ENCODE measurements at regions not wholly inside any gene's neighbourhood (a gene's known extent, or its start where the extent isn't known, plus 50 kb on each side); places are given as distances from the start of the nearest gene placed in this dataset.
A peak's percentile ranks its signal among the peaks of the same experiment; 100 is the strongest.

GRCh38 chr11:106156290-106156937, 79.0 kb downstream of the AASDHPPT start (continued):
- TF ChIP-seq, protein P1, sequence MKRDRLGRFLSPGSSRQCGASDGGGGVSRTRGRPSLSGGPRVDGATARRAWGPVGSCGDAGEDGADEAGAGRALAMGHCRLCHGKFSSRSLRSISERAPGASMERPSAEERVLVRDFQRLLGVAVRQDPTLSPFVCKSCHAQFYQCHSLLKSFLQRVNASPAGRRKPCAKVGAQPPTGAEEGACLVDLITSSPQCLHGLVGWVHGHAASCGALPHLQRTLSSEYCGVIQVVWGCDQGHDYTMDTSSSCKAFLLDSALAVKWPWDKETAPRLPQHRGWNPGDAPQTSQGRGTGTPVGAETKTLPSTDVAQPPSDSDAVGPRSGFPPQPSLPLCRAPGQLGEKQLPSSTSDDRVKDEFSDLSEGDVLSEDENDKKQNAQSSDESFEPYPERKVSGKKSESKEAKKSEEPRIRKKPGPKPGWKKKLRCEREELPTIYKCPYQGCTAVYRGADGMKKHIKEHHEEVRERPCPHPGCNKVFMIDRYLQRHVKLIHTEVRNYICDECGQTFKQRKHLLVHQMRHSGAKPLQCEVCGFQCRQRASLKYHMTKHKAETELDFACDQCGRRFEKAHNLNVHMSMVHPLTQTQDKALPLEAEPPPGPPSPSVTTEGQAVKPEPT (CRISPR knock-in tag; IDR thresholded peaks at IDR 0.05; ENCODE audit: low read depth), result no peak
- TF ChIP-seq SIN3B (IDR thresholded peaks at IDR 0.05; ENCODE audit: low read length), result no peak
- TF ChIP-seq ZNF737 (CRISPR knock-in tag; IDR thresholded peaks at IDR 0.05; ENCODE audit: borderline replicate concordance), result no peak
- TF ChIP-seq ZNF788 (CRISPR knock-in tag; IDR thresholded peaks at IDR 0.05; ENCODE audit: borderline replicate concordance), result no peak
- TF ChIP-seq MAFK (conservative IDR thresholded peaks at IDR 0.05 in 1 of 2, IDR thresholded peaks at IDR 0.05 in 1 of 2; ENCODE audit: low read length in 2 of 2), result peak; percentile 83 to 89
- TF ChIP-seq NFRKB (IDR thresholded peaks at IDR 0.05), result no peak
- TF ChIP-seq, protein P2, sequence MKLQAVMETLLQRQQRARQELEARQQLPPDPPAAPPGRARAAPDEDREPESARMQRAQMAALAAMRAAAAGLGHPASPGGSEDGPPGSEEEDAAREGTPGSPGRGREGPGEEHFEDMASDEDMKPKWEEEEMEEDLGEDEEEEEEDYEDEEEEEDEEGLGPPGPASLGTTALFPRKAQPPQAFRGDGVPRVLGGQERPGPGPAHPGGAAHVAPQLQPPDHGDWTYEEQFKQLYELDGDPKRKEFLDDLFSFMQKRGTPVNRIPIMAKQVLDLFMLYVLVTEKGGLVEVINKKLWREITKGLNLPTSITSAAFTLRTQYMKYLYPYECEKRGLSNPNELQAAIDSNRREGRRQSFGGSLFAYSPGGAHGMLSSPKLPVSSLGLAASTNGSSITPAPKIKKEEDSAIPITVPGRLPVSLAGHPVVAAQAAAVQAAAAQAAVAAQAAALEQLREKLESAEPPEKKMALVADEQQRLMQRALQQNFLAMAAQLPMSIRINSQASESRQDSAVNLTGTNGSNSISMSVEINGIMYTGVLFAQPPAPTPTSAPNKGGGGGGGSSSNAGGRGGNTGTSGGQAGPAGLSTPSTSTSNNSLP (IDR thresholded peaks at IDR 0.05; ENCODE audit: low read depth, low read length), result no peak
- no peak for TF ChIP-seq CREB1 (IDR thresholded peaks at IDR 0.05)
- peak; percentile 26; the same call in 1 of the 2 replicates for TF ChIP-seq CREB1 (CRISPR knock-in tag; IDR thresholded peaks at IDR 0.05)

DNA sequence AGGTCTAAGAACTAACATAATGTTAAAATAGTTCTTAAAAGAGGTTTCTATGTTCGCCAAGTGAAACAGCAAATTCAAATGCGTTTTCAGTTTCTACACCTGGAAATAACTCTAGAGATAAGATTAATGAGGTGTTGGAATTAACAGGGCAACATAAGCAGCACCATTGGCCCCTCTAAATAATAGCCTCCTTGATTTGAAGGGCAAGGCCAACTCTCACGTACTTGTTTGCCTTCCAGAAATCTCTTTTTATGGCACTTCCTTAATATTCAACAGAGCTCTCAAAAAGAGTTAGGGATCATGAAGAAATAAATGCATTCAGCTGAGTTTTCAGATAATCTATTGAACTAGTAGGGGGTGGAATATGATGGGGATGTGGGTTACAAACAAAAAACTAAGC, 80.9 kb downstream of the AASDHPPT start:
- no peak for DNase-seq (ENCODE audit: low spot score)
- Histone ChIP-seq H3K27ac (ENCODE audit: extremely low read length, insufficient read depth, low read length) (no peak overlapping the region), H3K9ac (ENCODE audit: insufficient read depth, low read depth, low read length) (no peak overlapping the region), H2AFZ (ENCODE audit: low read length) (no peak overlapping the region), H3K79me2 (ENCODE audit: insufficient read depth, low read length) (no peaks in the 10 kb centered on the region), H4K20me1 (ENCODE audit: insufficient read depth, low read length) (no peaks in the 10 kb centered on the region), H3K4me2 (ENCODE audit: low read depth, low read length) (no peak overlapping the region), H3K27me3 (ENCODE audit: control insufficient read depth in 1 of 2, insufficient read depth in 2 of 2, low read length in 2 of 2) (no peaks in the 10 kb centered on the region), H3K4me3 (replicated peaks in 1 of 3; ENCODE audit: insufficient read depth in 1 of 3, low read depth in 2 of 3, low read length in 3 of 3) (no peak overlapping the region), H3K36me3 (replicated peaks in 1 of 2; ENCODE audit: control insufficient read depth in 1 of 2, insufficient read depth in 2 of 2, low read length in 2 of 2) (no peaks in the 10 kb centered on the region), H3K4me1 (ENCODE audit: insufficient read depth, low read length) (no peaks in the 10 kb centered on the region), H3K9me3 (ENCODE audit: low read length) (no peaks in the 10 kb centered on the region; the same call in 1 of the 2 replicates)
- no peak for FAIRE-seq
- no peak for ATAC-seq
- BruUV-seq (replicated peaks), result no TSS peak
- intact Hi-C loops (cut with micrococcal nuclease; ENCODE audit: unreplicated experiment) (no loop called here), in situ Hi-C loops (cut with HindIII; ENCODE audit: extremely low pct_ligation_motif_present, low pct_unique_long_range_greater_than_20kb) (no loop called here)
- CTCF ChIA-PET (ENCODE audit: low intra/inter-chr PET ratio, low total read pairs), result no interaction called here
- POLR2A ChIA-PET, result no interaction called here
- WGBS (ENCODE audit: low lambda C conversion rate), result 8% methylated on average over 3 of the region's 3 CpGs
- TF ChIP-seq NFRKB (IDR thresholded peaks at IDR 0.05) (no peak), ZBTB1 (CRISPR knock-in tag; IDR thresholded peaks at IDR 0.05; ENCODE audit: borderline replicate concordance) (no peak), ZFY (CRISPR knock-in tag; IDR thresholded peaks at IDR 0.05) (no peak), ZFAT (CRISPR knock-in tag; conservative IDR thresholded peaks at IDR 0.05) (no peak), ZSCAN29 (CRISPR knock-in tag; conservative IDR thresholded peaks at IDR 0.05) (no peak), TBL1XR1 (IDR thresholded peaks at IDR 0.05; ENCODE audit: borderline replicate concordance, low read length, partially characterized antibody) (no peak), FOSL2 (CRISPR knock-in tag; IDR thresholded peaks at IDR 0.05) (no peak), HNRNPL (IDR thresholded peaks at IDR 0.05; ENCODE audit: low read depth, low read length) (no peak), HMG20A (CRISPR knock-in tag; IDR thresholded peaks at IDR 0.05; ENCODE audit: borderline replicate concordance) (no peak)
- TF ChIP-seq, protein P3, sequence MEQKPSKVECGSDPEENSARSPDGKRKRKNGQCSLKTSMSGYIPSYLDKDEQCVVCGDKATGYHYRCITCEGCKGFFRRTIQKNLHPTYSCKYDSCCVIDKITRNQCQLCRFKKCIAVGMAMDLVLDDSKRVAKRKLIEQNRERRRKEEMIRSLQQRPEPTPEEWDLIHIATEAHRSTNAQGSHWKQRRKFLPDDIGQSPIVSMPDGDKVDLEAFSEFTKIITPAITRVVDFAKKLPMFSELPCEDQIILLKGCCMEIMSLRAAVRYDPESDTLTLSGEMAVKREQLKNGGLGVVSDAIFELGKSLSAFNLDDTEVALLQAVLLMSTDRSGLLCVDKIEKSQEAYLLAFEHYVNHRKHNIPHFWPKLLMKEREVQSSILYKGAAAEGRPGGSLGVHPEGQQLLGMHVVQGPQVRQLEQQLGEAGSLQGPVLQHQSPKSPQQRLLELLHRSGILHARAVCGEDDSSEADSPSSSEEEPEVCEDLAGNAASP (CRISPR knock-in tag; IDR thresholded peaks at IDR 0.05; ENCODE audit: borderline replicate concordance), result no peak
- TF ChIP-seq, protein P4, sequence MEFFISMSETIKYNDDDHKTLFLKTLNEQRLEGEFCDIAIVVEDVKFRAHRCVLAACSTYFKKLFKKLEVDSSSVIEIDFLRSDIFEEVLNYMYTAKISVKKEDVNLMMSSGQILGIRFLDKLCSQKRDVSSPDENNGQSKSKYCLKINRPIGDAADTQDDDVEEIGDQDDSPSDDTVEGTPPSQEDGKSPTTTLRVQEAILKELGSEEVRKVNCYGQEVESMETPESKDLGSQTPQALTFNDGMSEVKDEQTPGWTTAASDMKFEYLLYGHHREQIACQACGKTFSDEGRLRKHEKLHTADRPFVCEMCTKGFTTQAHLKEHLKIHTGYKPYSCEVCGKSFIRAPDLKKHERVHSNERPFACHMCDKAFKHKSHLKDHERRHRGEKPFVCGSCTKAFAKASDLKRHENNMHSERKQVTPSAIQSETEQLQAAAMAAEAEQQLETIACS (CRISPR knock-in tag; IDR thresholded peaks at IDR 0.05), result no peak
